ENCODE measurements at regions not wholly inside any gene's neighbourhood (a gene's known extent, or its start where the extent isn't known, plus 50 kb on each side); places are given as distances from the start of the nearest gene placed in this dataset.

- peak overlapping the region; percentile 16 for H3K4me3 ChIP-seq (ENCODE audit: low read depth, low read length)
- H3K9me3 ChIP-seq, result no peaks in the 10 kb centered on the region
- peak; percentile 95 for DNase-seq
- no peaks in the 10 kb centered on the region for H3K27me3 ChIP-seq
- H3K36me3 ChIP-seq, result no peaks in the 10 kb centered on the region
- H3K4me1 ChIP-seq, result peaks cover 34% of the 10 kb centered on the region
- peak; percentile 17; the same call in 1 of the 2 replicates for TF ChIP-seq CTCF (IDR thresholded peaks at IDR 0.05; ENCODE audit: low read depth, low read length)
Observed at GRCh38 chr4:128386761-128387599, 99.4 kb upstream of the PGRMC2 start.

- no peak for TF ChIP-seq CTCF (IDR thresholded peaks at IDR 0.05; ENCODE audit: low read depth, low read length)
- no peak for DNase-seq
- Histone ChIP-seq H3K4me1 (peaks cover 34% of the 10 kb centered on the region), H3K36me3 (no peaks in the 10 kb centered on the region), H3K4me3 (ENCODE audit: low read depth, low read length) (no peak overlapping the region), H3K27me3 (no peaks in the 10 kb centered on the region), H3K9me3 (no peaks in the 10 kb centered on the region)
Observed at GRCh38 chr4:128385683-128386304, 98.2 kb upstream of the PGRMC2 start.

GRCh38 chr4:128384765-128385598 lies 97.4 kb upstream of the PGRMC2 start:
- Histone ChIP-seq H3K9me3 (no peaks in the 10 kb centered on the region), H3K4me3 (ENCODE audit: low read depth, low read length) (no peak overlapping the region), H3K27me3 (no peaks in the 10 kb centered on the region), H3K36me3 (no peaks in the 10 kb centered on the region), H3K4me1 (peaks cover 32% of the 10 kb centered on the region)
- TF ChIP-seq CTCF (IDR thresholded peaks at IDR 0.05; ENCODE audit: low read depth, low read length), result no peak
- DNase-seq, result no peak

GRCh38 chr4:128384091-128384520 lies 96.5 kb upstream of the PGRMC2 start:
- H3K27me3 ChIP-seq, result no peaks in the 10 kb centered on the region
- no peak for DNase-seq
- H3K4me1 ChIP-seq, result peaks cover 29% of the 10 kb centered on the region
- H3K36me3 ChIP-seq, result no peaks in the 10 kb centered on the region
- no peak for TF ChIP-seq CTCF (IDR thresholded peaks at IDR 0.05; ENCODE audit: low read depth, low read length)
- no peak overlapping the region for H3K4me3 ChIP-seq (ENCODE audit: low read depth, low read length)
- H3K9me3 ChIP-seq, result no peaks in the 10 kb centered on the region

GRCh38 chr4:128381748-128382559 lies 94.3 kb upstream of the PGRMC2 start:
- H3K36me3 ChIP-seq, result no peaks in the 10 kb centered on the region
- peaks cover 11% of the 10 kb centered on the region for H3K4me1 ChIP-seq
- DNase-seq, result no peak
- H3K9me3 ChIP-seq, result no peaks in the 10 kb centered on the region
- H3K27me3 ChIP-seq, result no peaks in the 10 kb centered on the region
- no peak for TF ChIP-seq CTCF (IDR thresholded peaks at IDR 0.05; ENCODE audit: low read depth, low read length)
- no peak overlapping the region for H3K4me3 ChIP-seq (ENCODE audit: low read depth, low read length)

Measured in BE2C (cell line).